Naive thymus-derived CD4-positive, alpha-beta T cell (primary cell): ENCODE measurements at regions not wholly inside any gene's neighbourhood (a gene's known extent, or its start where the extent isn't known, plus 50 kb on each side); places are given as distances from the start of the nearest gene placed in this dataset.
"Not testable (repeated sequence)": the region's sequence is repeated elsewhere in the genome, so short reads cannot be mapped to it uniquely, and the experiment has no call there.

ENCODE experiments used
- ATAC-seq: fragments of 150-1000 bp; cut with Tn5 transposase; 2 replicates; pipeline ENCODE4 v1.10.0; 2021; ENCODE audit warnings: mild to moderate bottlenecking, moderate library complexity
- CTCF ChIA-PET: fragments of 350-600 bp; sonication (Branson Sonifier 250); formaldehyde crosslinking; loops from one replicate; lab custom pipeline; 2021; ENCODE audit warnings: antibody characterized with exemption; lab: Charles Lee
- POLR2A ChIA-PET: fragments of 350-600 bp; sonication (Branson Sonifier 250); formaldehyde crosslinking; loops from one replicate; lab custom pipeline; 2021; ENCODE audit warnings: antibody characterized with exemption, inconsistent platforms; lab: Charles Lee
- DNase-seq, 9 donors: peaks; one replicate each; pipeline versions ENCODE4 v3.0.0 to v3.0.0-alpha.2; 2020 to 2022; ENCODE audit warnings: mixed read lengths in 1 of 9
- H3K27ac ChIP-seq: one replicate; pipeline ENCODE4 v1.7.0; 2013; ENCODE audit warnings: mild to moderate bottlenecking, low read depth, low read length, moderate library complexity
- H3K27me3 ChIP-seq, 2 donors: one replicate each; pipeline ENCODE4 v1.7.0; 2013; ENCODE audit warnings: low read length in 2 of 2, mild to moderate bottlenecking in 2 of 2, moderate library complexity in 2 of 2; ENCODE audit not compliant: control insufficient read depth in 2 of 2, insufficient read depth in 2 of 2
- H3K36me3 ChIP-seq, 3 experiments: 1 replicate in 2 of 3; 2 replicates in 1 of 3; pipeline ENCODE4 v1.7.0; 2013; ENCODE audit warnings: low read length in 3 of 3, mild to moderate bottlenecking in 3 of 3, moderate library complexity in 1 of 3; ENCODE audit not compliant: insufficient read depth in 3 of 3, control insufficient read depth in 2 of 3
- H3K4me1 ChIP-seq, 2 donors: one replicate each; pipeline ENCODE4 v1.7.0; 2013; ENCODE audit warnings: low read length in 2 of 2, mild to moderate bottlenecking in 2 of 2, moderate library complexity in 1 of 2; ENCODE audit not compliant: control insufficient read depth in 2 of 2, insufficient read depth in 2 of 2
- H3K4me3 ChIP-seq: 2 replicates; pipeline ENCODE4 v1.7.0; 2013; ENCODE audit warnings: mild to moderate bottlenecking, low read length
- H3K9me3 ChIP-seq, 3 experiments: 1 replicate in 2 of 3; 2 replicates in 1 of 3; pipeline ENCODE4 v1.7.0; 2013; ENCODE audit warnings: low read length in 3 of 3; ENCODE audit not compliant: control insufficient read depth in 2 of 3
- H3K27ac Mint-ChIP-seq, 9 donors: one replicate each; pipeline ENCODE4 v1.8.0; 2020 to 2022; ENCODE audit warnings: mixed read lengths in 9 of 9, mild to moderate bottlenecking in 8 of 9, moderate library complexity in 5 of 9, inconsistent platforms in 2 of 9
- H3K27me3 Mint-ChIP-seq, 5 donors: one replicate each; pipeline ENCODE4 v1.8.0; 2021 to 2022; ENCODE audit warnings: mixed read lengths in 5 of 5, mild to moderate bottlenecking in 1 of 5
- H3K36me3 Mint-ChIP-seq, 5 donors: one replicate each; pipeline ENCODE4 v1.8.0; 2020 to 2022; ENCODE audit warnings: mixed read lengths in 5 of 5, mild to moderate bottlenecking in 3 of 5, inconsistent platforms in 1 of 5
- H3K4me1 Mint-ChIP-seq, 7 donors: one replicate each; pipeline ENCODE4 v1.8.0; 2020 to 2022; ENCODE audit warnings: mixed read lengths in 7 of 7, mild to moderate bottlenecking in 3 of 7, inconsistent platforms in 1 of 7
- H3K4me3 Mint-ChIP-seq, 10 donors: one replicate each; pipeline ENCODE4 v1.8.0; 2020 to 2022; ENCODE audit warnings: mild to moderate bottlenecking in 10 of 10, mixed read lengths in 10 of 10, moderate library complexity in 6 of 10, inconsistent platforms in 2 of 10
- H3K9me3 Mint-ChIP-seq, 11 donors: one replicate each; pipeline ENCODE4 v1.8.0; 2020 to 2022; ENCODE audit warnings: mixed read lengths in 11 of 11, mild to moderate bottlenecking in 4 of 11, inconsistent platforms in 1 of 11, moderate library complexity in 1 of 11
- intact Hi-C, 2 donors: fragments of 100-400 bp; cut with micrococcal nuclease; formaldehyde crosslinking; loops; one replicate each; pipeline ENCODE4 v1.15.1; 2023

DNA sequence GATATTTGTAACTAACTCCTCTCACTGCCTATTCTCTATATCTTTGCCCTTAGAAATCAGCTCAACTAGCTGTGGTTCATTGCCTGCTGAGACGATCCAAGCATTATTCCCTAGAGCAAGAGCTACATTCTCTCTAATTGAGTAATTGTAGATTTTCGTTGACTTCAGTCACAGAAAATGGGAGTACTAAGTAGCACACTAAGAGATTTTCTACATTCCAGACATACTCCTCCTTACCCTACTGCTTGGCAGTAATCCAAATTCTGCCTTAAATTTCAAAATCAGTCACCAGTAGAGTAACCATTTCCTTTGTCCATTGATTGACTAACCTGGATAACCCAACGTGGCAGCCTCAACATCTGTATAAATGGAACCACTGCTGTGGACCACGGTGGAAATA is 1786.8 kb downstream of the SLITRK5 start:
- no peak overlapping the region for H3K27ac ChIP-seq
- no peaks in the 10 kb centered on the region for H3K36me3 ChIP-seq
- Mint-ChIP-seq H3K36me3 (no peaks in the 10 kb centered on the region), H3K4me3 (no peak overlapping the region), H3K27me3 (no peaks in the 10 kb centered on the region), H3K4me1 (no peaks in the 10 kb centered on the region), H3K27ac (no peak overlapping the region), H3K9me3 (peaks cover 0 to 9% (median 3%) of the 10 kb centered on the region in 11 donors)
- no peak for DNase-seq
- H3K9me3 ChIP-seq: peaks cover 0 to 3% (median 0%) of the 10 kb centered on the region in 3 experiments
- no peaks in the 10 kb centered on the region for H3K4me1 ChIP-seq
- H3K4me3 ChIP-seq: no peak overlapping the region
- CTCF ChIA-PET: no interaction called here
- intact Hi-C loops: no loop called here
- H3K27me3 ChIP-seq: no peaks in the 10 kb centered on the region
- POLR2A ChIA-PET: no interaction called here
- ATAC-seq: no peak

DNA sequence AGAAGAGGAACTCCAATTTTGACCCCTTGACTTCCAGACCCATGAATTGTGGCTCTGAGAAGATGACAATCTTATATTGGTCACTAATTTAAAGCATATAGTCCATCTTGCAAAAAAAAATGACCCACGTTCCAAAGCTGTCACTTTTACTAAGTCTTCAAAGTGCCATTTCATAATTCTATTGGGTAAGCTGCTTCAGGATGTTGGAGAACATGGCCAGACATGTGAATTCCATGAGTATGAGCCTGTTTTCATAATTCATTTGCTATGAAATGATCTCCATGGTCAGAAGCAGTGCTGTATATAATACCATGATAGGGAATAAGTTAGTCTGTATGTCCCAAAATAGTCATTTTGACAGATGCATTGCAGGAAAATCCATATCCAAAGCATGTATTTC is 1787.3 kb downstream of the SLITRK5 start:
- H3K27ac Mint-ChIP-seq: no peak overlapping the region
- no peaks in the 10 kb centered on the region for H3K36me3 Mint-ChIP-seq
- H3K4me1 Mint-ChIP-seq: no peaks in the 10 kb centered on the region
- H3K9me3 ChIP-seq: peaks cover 0 to 3% (median 0%) of the 10 kb centered on the region in 3 experiments
- ChIA-PET CTCF (no interaction called here), POLR2A (no interaction called here)
- H3K4me3 ChIP-seq: no peak overlapping the region
- H3K27me3 ChIP-seq: no peaks in the 10 kb centered on the region
- intact Hi-C loops: no loop called here
- no peak overlapping the region for H3K4me3 Mint-ChIP-seq
- no peaks in the 10 kb centered on the region for H3K36me3 ChIP-seq
- H3K27me3 Mint-ChIP-seq: no peaks in the 10 kb centered on the region
- peaks cover 0 to 9% (median 3%) of the 10 kb centered on the region in 11 donors for H3K9me3 Mint-ChIP-seq
- no peak overlapping the region for H3K27ac ChIP-seq
- DNase-seq (no peak), ATAC-seq (no peak)
- H3K4me1 ChIP-seq: no peaks in the 10 kb centered on the region

DNA sequence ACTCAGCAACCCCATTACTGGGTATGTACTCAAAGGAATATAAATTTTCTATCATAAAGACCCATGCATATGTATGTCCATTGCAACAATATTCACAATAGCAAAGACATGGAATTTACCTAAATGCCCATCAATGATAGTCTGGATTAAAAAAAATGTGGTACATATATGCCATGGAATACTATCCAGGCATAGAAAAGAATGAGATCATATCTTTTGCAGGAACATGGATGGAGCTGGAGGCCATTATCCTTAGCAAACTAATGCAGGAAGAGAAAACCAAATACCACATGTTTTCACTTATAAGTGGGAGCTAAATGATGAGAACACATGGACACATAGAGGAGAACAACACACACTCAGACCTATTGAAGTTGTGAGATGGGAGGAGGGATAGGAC is 1789.7 kb downstream of the SLITRK5 start:
- H3K4me3 ChIP-seq, H3K4me1 Mint-ChIP-seq, H3K4me1 ChIP-seq, H3K27ac ChIP-seq, H3K27ac Mint-ChIP-seq, intact Hi-C loops, H3K36me3 ChIP-seq, POLR2A ChIA-PET, H3K27me3 Mint-ChIP-seq, H3K9me3 ChIP-seq, H3K27me3 ChIP-seq, ATAC-seq, H3K4me3 Mint-ChIP-seq, CTCF ChIA-PET, DNase-seq, H3K36me3 Mint-ChIP-seq: not testable (repeated sequence)
- peaks cover 0 to 12% (median 4%) of the 10 kb centered on the region in 11 donors for H3K9me3 Mint-ChIP-seq

DNA sequence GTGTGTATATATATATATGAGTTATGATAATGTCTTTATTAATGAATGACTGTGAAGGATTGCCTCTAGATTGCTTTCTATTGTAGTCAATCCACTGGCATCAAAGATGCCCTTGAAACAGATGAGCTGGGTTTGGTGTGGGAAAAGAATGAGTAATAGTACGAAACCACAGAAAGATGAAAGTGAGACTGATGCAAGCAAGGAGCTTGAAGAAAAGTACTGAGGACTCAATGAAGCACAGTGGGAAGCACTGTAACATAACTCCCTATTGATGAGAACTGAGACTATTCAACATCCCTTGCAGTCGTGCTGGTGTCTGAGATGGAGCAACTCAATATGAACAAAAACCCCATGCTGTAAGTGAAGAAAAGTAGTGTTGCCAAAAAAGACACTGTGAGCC is 1794.2 kb downstream of the SLITRK5 start:
- H3K27ac Mint-ChIP-seq: no peak overlapping the region
- no peak overlapping the region for H3K4me3 ChIP-seq
- no peaks in the 10 kb centered on the region for H3K36me3 Mint-ChIP-seq
- no peak for ATAC-seq
- H3K4me1 Mint-ChIP-seq: no peaks in the 10 kb centered on the region
- H3K9me3 ChIP-seq: no peaks in the 10 kb centered on the region
- H3K36me3 ChIP-seq: no peaks in the 10 kb centered on the region
- H3K27me3 Mint-ChIP-seq: no peaks in the 10 kb centered on the region
- no peak for DNase-seq
- intact Hi-C loops: no loop called here
- peaks cover 0 to 18% (median 3%) of the 10 kb centered on the region in 11 donors for H3K9me3 Mint-ChIP-seq
- H3K4me3 Mint-ChIP-seq: no peak overlapping the region
- H3K27me3 ChIP-seq: no peaks in the 10 kb centered on the region
- POLR2A ChIA-PET: no interaction called here
- H3K27ac ChIP-seq: no peak overlapping the region
- CTCF ChIA-PET: no interaction called here
- H3K4me1 ChIP-seq: no peaks in the 10 kb centered on the region

DNA sequence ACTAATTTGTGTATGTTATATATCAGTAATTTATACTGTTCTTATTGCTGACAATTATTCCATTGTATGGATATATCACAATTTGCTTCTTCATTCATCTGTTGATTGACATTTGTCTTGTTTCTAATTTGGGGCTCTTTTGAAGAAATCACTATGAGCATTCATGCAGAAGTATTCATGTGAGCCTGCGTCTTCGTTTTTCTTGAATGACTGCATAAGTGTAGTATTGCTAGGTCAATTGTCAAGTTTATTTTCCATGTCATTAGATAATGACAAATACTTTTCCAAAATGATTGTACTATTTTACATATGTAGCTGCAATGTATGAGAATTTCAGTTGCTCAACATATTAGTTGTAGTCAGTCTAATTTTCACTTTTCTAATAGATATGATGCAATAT is 1796.9 kb downstream of the SLITRK5 start:
- Mint-ChIP-seq H3K36me3 (no peaks in the 10 kb centered on the region), H3K27me3 (no peaks in the 10 kb centered on the region), H3K4me3 (no peak overlapping the region), H3K9me3 (peaks cover 0 to 28% (median 9%) of the 10 kb centered on the region in 11 donors), H3K4me1 (no peaks in the 10 kb centered on the region), H3K27ac (no peak overlapping the region)
- Histone ChIP-seq H3K4me3 (no peak overlapping the region), H3K9me3 (no peaks in the 10 kb centered on the region), H3K36me3 (no peaks in the 10 kb centered on the region), H3K27ac (no peak overlapping the region), H3K4me1 (no peaks in the 10 kb centered on the region), H3K27me3 (no peaks in the 10 kb centered on the region)
- DNase-seq (no peak), ATAC-seq (no peak)
- ChIA-PET POLR2A (no interaction called here), CTCF (no interaction called here)
- intact Hi-C loops: no loop called here

DNA sequence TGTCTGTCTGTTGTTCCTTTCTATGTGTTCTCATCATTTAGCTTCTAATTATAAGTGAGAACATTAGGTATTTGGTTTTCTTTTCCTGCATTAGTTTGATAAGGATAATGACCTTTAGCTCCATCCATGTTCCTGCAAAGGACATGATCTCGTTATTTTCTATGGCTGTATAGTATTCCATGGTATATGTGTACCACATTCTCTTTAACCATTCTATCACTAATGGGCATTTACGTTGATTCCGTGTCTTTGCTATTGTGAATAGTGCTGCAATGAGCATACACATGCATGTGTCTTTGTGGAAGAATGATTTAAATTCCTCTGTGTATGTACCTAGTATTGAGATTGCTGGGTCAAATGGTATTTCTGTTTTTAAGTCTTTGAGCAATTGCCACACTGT is 1799.7 kb downstream of the SLITRK5 start:
- no peaks in the 10 kb centered on the region for H3K9me3 ChIP-seq
- no peak overlapping the region for H3K4me3 Mint-ChIP-seq
- no peaks in the 10 kb centered on the region for H3K27me3 ChIP-seq
- CTCF ChIA-PET: no interaction called here
- no peak overlapping the region for H3K27ac ChIP-seq
- intact Hi-C loops: no loop called here
- H3K36me3 ChIP-seq: no peaks in the 10 kb centered on the region
- peaks cover 0 to 43% (median 18%) of the 10 kb centered on the region in 11 donors for H3K9me3 Mint-ChIP-seq
- H3K4me3 ChIP-seq: no peak overlapping the region
- H3K4me1 ChIP-seq: no peaks in the 10 kb centered on the region
- H3K27ac Mint-ChIP-seq: no peak overlapping the region
- H3K36me3 Mint-ChIP-seq: no peaks in the 10 kb centered on the region
- H3K27me3 Mint-ChIP-seq: no peaks in the 10 kb centered on the region
- DNase-seq: no peak
- H3K4me1 Mint-ChIP-seq: no peaks in the 10 kb centered on the region
- ATAC-seq: no peak
- POLR2A ChIA-PET: no interaction called here

DNA sequence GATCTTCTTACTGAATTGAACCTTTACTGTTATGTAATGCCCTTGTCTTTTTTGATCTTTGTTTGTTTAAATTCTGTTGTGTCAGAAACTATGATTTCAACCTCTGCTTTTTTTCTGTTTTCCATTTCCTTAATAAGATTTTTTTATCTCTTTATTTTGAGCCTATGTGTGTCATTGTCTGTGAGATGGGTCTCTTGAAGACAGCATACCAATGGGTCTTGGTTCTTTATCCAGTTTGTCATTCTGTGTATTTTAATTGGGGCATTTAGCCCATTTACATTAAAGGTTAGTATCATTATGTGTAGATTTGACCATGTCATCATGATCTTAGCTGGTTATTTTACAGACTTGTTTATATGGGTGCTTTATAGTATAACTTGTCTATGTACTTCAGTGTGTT is 1803.3 kb downstream of the SLITRK5 start:
- no peaks in the 10 kb centered on the region for H3K36me3 ChIP-seq
- no peaks in the 10 kb centered on the region for H3K9me3 ChIP-seq
- Mint-ChIP-seq H3K27me3 (no peaks in the 10 kb centered on the region), H3K36me3 (no peaks in the 10 kb centered on the region), H3K4me3 (no peak overlapping the region), H3K27ac (no peak overlapping the region), H3K9me3 (peaks cover 1 to 52% (median 18%) of the 10 kb centered on the region in 11 donors), H3K4me1 (no peaks in the 10 kb centered on the region)
- no peak overlapping the region for H3K27ac ChIP-seq
- POLR2A ChIA-PET: no interaction called here
- H3K4me3 ChIP-seq: no peak overlapping the region
- no peak for ATAC-seq
- CTCF ChIA-PET: no interaction called here
- no peaks in the 10 kb centered on the region for H3K4me1 ChIP-seq
- no peaks in the 10 kb centered on the region for H3K27me3 ChIP-seq
- no peak for DNase-seq
- intact Hi-C loops: no loop called here
